GM19328 (cell line): ENCODE measurements at regions not wholly inside any gene's neighbourhood (a gene's known extent, or its start where the extent isn't known, plus 50 kb on each side); places are given as distances from the start of the nearest gene placed in this dataset.

Source experiments
- ATAC-seq: cut with Tn5 transposase; IDR thresholded peaks from one replicate; pipeline ENCODE4 v1.9.1; 2021; ENCODE audit warnings: mild to moderate bottlenecking, moderate library complexity; ENCODE audit not compliant: unreplicated experiment

GRCh38 chr12:17550011-17550410 is 540.0 kb downstream of the RERGL start:
- no peak for ATAC-seq

- ATAC-seq = no peak
Measured at GRCh38 chr12:17540921-17541320, 549.1 kb downstream of the RERGL start.

GRCh38 chr12:17528394-17528793 is 561.6 kb downstream of the RERGL start:
- no peak for ATAC-seq

- no peak for ATAC-seq
Measured at GRCh38 chr12:17527021-17527420, 563.0 kb downstream of the RERGL start.

GRCh38 chr12:17511369-17511768 is 578.6 kb downstream of the RERGL start:
- ATAC-seq = no peak

- no peak for ATAC-seq
Measured at GRCh38 chr12:17507336-17507735, 582.7 kb downstream of the RERGL start.

- no peak for ATAC-seq
Measured at GRCh38 chr12:17503742-17504141, 586.3 kb downstream of the RERGL start.

- ATAC-seq = no peak
Measured at GRCh38 chr12:17489452-17489851, 600.5 kb downstream of the RERGL start.

- ATAC-seq = no peak
Measured at GRCh38 chr12:17478908-17479673, 610.9 kb downstream of the RERGL start.

- ATAC-seq = no peak
Measured at GRCh38 chr12:17470460-17470859, 619.5 kb downstream of the RERGL start.

GRCh38 chr12:17459214-17459613 is 630.8 kb downstream of the RERGL start:
- no peak for ATAC-seq

GRCh38 chr12:17456486-17456885 is 633.5 kb downstream of the RERGL start:
- no peak for ATAC-seq

- ATAC-seq = no peak
Measured at GRCh38 chr12:17438141-17438540, 651.9 kb downstream of the RERGL start.

- ATAC-seq = no peak
Measured at GRCh38 chr12:17416748-17417147, 673.2 kb downstream of the RERGL start.

GRCh38 chr12:17414596-17414995 is 675.4 kb downstream of the RERGL start:
- no peak for ATAC-seq

- ATAC-seq = no peak
Measured at GRCh38 chr12:17411662-17412061, 678.3 kb downstream of the RERGL start.

GRCh38 chr12:17388679-17389078 is 701.3 kb downstream of the RERGL start:
- no peak for ATAC-seq

- ATAC-seq = no peak
Measured at GRCh38 chr12:17383321-17383720, 706.7 kb downstream of the RERGL start.

GRCh38 chr12:17381211-17381610 is 708.8 kb downstream of the RERGL start:
- ATAC-seq = no peak

GRCh38 chr12:17372508-17372907 is 717.5 kb downstream of the RERGL start:
- ATAC-seq = no peak

GRCh38 chr12:17371491-17372215 is 718.3 kb downstream of the RERGL start:
- ATAC-seq = no peak

- no peak for ATAC-seq
Measured at GRCh38 chr12:17370621-17371020, 719.4 kb downstream of the RERGL start.
